DND-41 (cell line): ENCODE measurements at regions not wholly inside any gene's neighbourhood (a gene's known extent, or its start where the extent isn't known, plus 50 kb on each side); places are given as distances from the start of the nearest gene placed in this dataset.

ENCODE experiments used
- EZH2 ChIP-seq: IDR thresholded peaks from 3 replicates; pipeline ENCODE4 v1.6.1; 2012; ENCODE audit warnings: borderline replicate concordance, low read depth, mild to moderate bottlenecking, moderate library complexity, low read length, inconsistent platforms; ENCODE audit not compliant: severe bottlenecking
- TF ChIP-seq, protein P1 (sequence below): IDR thresholded peaks from 2 replicates; pipeline ENCODE4 v1.5.1; 2012; ENCODE audit warnings: borderline replicate concordance, low read length, moderate library complexity, mild to moderate bottlenecking; ENCODE audit not compliant: poor library complexity, severe bottlenecking; ENCODE audit errors: extremely low read depth

DNA sequence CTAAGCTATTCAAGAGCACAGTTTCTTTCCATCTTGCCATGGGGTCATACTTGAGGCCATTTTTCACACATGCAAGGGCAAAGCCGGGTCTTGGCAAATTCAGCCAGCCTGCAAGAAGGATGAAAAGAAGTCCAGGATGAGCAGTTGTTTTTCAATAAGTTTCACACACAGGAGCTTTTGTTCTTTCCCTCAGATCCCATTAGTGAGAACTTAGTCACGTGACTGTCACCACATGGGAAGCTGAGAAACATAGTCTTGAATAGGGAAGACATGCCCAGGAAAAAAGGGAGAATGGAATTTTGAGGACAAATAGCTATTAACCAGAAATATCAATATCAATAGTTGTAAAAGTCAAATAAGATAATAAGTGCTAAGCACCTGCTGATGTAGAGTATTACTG lies 137.7 kb downstream of the AHR start:
- TF ChIP-seq, protein P1, sequence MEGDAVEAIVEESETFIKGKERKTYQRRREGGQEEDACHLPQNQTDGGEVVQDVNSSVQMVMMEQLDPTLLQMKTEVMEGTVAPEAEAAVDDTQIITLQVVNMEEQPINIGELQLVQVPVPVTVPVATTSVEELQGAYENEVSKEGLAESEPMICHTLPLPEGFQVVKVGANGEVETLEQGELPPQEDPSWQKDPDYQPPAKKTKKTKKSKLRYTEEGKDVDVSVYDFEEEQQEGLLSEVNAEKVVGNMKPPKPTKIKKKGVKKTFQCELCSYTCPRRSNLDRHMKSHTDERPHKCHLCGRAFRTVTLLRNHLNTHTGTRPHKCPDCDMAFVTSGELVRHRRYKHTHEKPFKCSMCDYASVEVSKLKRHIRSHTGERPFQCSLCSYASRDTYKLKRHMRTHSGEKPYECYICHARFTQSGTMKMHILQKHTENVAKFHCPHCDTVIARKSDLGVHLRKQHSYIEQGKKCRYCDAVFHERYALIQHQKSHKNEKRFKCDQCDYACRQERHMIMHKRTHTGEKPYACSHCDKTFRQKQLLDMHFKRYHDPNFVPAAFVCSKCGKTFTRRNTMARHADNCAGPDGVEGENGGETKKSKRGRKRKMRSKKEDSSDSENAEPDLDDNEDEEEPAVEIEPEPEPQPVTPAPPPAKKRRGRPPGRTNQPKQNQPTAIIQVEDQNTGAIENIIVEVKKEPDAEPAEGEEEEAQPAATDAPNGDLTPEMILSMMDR: no peak
- TF ChIP-seq EZH2: no peak
